BLaER1 treated with 17β-estradiol and CSF1 and Interleukin-3, amounts not matched to agents 10 nM and 100 nM (cell line): ENCODE measurements at regions not wholly inside any gene's neighbourhood (a gene's known extent, or its start where the extent isn't known, plus 50 kb on each side); places are given as distances from the start of the nearest gene placed in this dataset.
A peak's percentile ranks its signal among the peaks of the same experiment; 100 is the strongest.
"Not testable (repeated sequence)": the region's sequence is repeated elsewhere in the genome, so short reads cannot be mapped to it uniquely, and the experiment has no call there.

Experiments
- H3K27ac ChIP-seq, 11 experiments: shearing (Covaris generic); formaldehyde crosslinking; 2 replicates each; pipeline ENCODE4 v1.8.1; 2022
- H3K27me3 ChIP-seq, 11 experiments: shearing (Covaris generic); formaldehyde crosslinking; 2 replicates each; pipeline ENCODE4 v1.8.1; 2022
- H3K36me3 ChIP-seq, 11 experiments: shearing (Covaris generic); formaldehyde crosslinking; 2 replicates each; pipeline ENCODE4 v1.8.1; 2022
- H3K4me1 ChIP-seq, 10 experiments: shearing (Covaris generic); formaldehyde crosslinking; 2 replicates each; pipeline ENCODE4 v1.8.1; 2022
- H3K4me2 ChIP-seq, 11 experiments: shearing (Covaris generic); formaldehyde crosslinking; 2 replicates each; pipeline ENCODE4 v1.8.1; 2022
- H3K4me3 ChIP-seq, 10 experiments: shearing (Covaris generic); formaldehyde crosslinking; 2 replicates each; pipeline ENCODE4 v1.8.1; 2022
- H3K9ac ChIP-seq, 11 experiments: shearing (Covaris generic); formaldehyde crosslinking; 2 replicates each; pipeline ENCODE4 v1.8.1; 2022
- H3K9me3 ChIP-seq, 11 experiments: shearing (Covaris generic); formaldehyde crosslinking; replicated peaks in 1 of 11; 2 replicates each; pipeline ENCODE4 v1.8.1; 2022
- H4K20me1 ChIP-seq, 11 experiments: shearing (Covaris generic); formaldehyde crosslinking; 2 replicates each; pipeline ENCODE4 v1.8.1; 2022
- Cebpa-rat ChIP-seq, 11 experiments: shearing (Covaris generic); IDR thresholded peaks; 2 replicates each; pipeline ENCODE4 v1.8.1; 2022

GRCh38 chr9:119877306-119877705 lies 508.1 kb upstream of the BRINP1 start:
- Histone ChIP-seq H3K9ac (no peak overlapping the region), H3K4me3 (no peak overlapping the region), H3K9me3 (no peaks in the 10 kb centered on the region), H3K27ac (no peak overlapping the region), H3K36me3 (no peaks in the 10 kb centered on the region), H3K4me1 (no peaks in the 10 kb centered on the region), H3K27me3 (no peaks in the 10 kb centered on the region), H4K20me1 (no peaks in the 10 kb centered on the region), H3K4me2 (no peak overlapping the region)
- no peak for TF ChIP-seq Cebpa-rat (IDR thresholded peaks at IDR 0.05)

DNA sequence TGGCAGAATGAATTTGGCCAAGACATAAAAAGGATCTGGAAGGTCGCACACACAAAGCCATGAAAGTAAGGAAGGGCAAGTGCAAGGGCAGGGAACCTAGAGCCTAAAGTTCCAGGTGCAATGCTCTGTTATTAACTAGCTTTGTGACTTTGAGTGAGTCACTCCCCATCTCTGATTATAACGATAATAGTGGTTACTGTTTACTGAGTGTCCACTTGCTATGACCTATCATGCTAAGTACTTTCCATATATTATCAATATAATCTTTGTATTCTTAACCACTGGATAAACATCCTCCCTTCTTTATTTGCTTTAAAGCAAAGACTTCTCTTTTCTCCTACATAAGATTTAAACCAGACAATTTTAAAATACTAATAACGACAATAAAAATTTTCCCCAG lies 504.6 kb upstream of the BRINP1 start:
- Histone ChIP-seq H4K20me1 (no peaks in the 10 kb centered on the region), H3K9me3 (no peaks in the 10 kb centered on the region), H3K4me3 (no peak overlapping the region), H3K9ac (no peak overlapping the region), H3K4me2 (no peak overlapping the region), H3K36me3 (no peaks in the 10 kb centered on the region), H3K27ac (no peak overlapping the region), H3K27me3 (no peaks in the 10 kb centered on the region), H3K4me1 (no peaks in the 10 kb centered on the region)
- TF ChIP-seq Cebpa-rat (IDR thresholded peaks at IDR 0.05) = no peak

DNA sequence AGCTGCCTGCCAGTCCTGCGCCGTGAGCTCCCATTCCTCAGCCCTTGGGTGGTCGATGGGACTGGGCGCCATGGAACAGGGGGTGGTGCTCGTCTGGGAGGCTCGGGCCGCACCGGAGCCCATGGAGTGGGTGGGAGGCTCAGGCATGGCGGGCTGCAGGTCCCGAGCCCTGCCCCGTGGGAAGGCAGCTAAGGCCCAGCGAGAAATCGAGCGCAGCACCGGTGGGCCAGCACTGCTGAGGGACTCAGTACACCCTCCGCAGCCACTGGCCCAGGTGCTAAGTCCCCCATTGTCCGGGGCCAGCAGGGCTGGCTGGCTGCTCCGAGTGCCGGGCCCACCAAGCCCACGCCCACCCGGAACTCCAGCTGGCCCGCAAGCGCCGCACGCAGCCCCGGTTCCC lies 501.0 kb upstream of the BRINP1 start:
- H3K4me2 ChIP-seq, H3K4me1 ChIP-seq, H3K27me3 ChIP-seq, H4K20me1 ChIP-seq, H3K9me3 ChIP-seq, H3K27ac ChIP-seq, H3K9ac ChIP-seq, H3K36me3 ChIP-seq, H3K4me3 ChIP-seq: not testable (repeated sequence)

GRCh38 chr9:119868694-119869093 lies 499.5 kb upstream of the BRINP1 start:
- Histone ChIP-seq H3K9me3 (peaks cover 0 to 8% (median 0%) of the 10 kb centered on the region in 11 experiments; a peak in 2 of 22 replicates), H3K9ac (no peak overlapping the region), H3K36me3 (no peaks in the 10 kb centered on the region), H3K4me3 (no peak overlapping the region), H3K27me3 (no peaks in the 10 kb centered on the region), H3K4me1 (peaks cover 0 to 2% (median 0%) of the 10 kb centered on the region in 10 experiments; a peak in 4 of 20 replicates), H3K27ac (no peak overlapping the region), H3K4me2 (no peak overlapping the region), H4K20me1 (no peaks in the 10 kb centered on the region)
- no peak for TF ChIP-seq Cebpa-rat (IDR thresholded peaks at IDR 0.05)

GRCh38 chr9:119861842-119862241 lies 492.6 kb upstream of the BRINP1 start:
- H3K9ac ChIP-seq = peak overlapping the region in 6 of 11 experiments; percentile 26 to 74 (median 58); a peak in 9 of 22 replicates
- no peaks in the 10 kb centered on the region for H4K20me1 ChIP-seq
- H3K4me2 ChIP-seq = peak overlapping the region in 10 of 11 experiments; percentile 20 to 73 (median 65); a peak in 20 of 22 replicates
- H3K4me3 ChIP-seq = no peak overlapping the region
- H3K36me3 ChIP-seq = no peaks in the 10 kb centered on the region
- H3K9me3 ChIP-seq = peaks cover 0 to 8% (median 0%) of the 10 kb centered on the region in 11 experiments; a peak in 3 of 22 replicates
- no peaks in the 10 kb centered on the region for H3K27me3 ChIP-seq
- peak overlapping the region in 7 of 11 experiments; percentile 34 to 86 (median 83); a peak in 12 of 22 replicates for H3K27ac ChIP-seq
- peak in 7 of 11 experiments; percentile 20 to 80 (median 60); a peak in 9 of 22 replicates for TF ChIP-seq Cebpa-rat (IDR thresholded peaks at IDR 0.05)
- peaks cover 5 to 40% (median 24%) of the 10 kb centered on the region in 10 experiments; a peak in 18 of 20 replicates for H3K4me1 ChIP-seq

DNA sequence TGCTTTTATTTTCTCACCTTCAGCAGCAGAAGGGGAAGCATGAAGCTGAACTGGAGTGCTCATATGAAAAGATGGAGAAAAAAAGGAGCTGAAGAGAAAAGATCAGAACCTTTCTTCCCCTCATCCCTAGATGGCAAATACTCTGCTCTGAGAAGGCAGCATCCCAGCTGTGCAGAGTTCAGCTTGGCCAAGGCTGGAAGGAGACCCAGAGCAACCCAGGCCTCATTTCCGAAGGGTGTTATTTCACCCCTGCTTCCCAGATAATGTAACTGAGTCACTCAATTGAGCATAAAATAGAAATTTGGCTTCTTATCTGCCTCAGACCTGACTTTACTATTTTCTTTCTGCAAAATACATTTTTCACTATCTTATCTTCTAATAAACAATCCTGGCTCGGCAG lies 489.9 kb upstream of the BRINP1 start:
- Histone ChIP-seq H3K4me1 (peaks cover 5 to 40% (median 24%) of the 10 kb centered on the region in 10 experiments; a peak in 18 of 20 replicates), H3K27ac (peak overlapping the region in 2 of 11 experiments; percentile 18 to 85; a peak in 2 of 22 replicates), H3K36me3 (no peaks in the 10 kb centered on the region), H4K20me1 (no peaks in the 10 kb centered on the region), H3K27me3 (no peaks in the 10 kb centered on the region), H3K4me2 (no peak overlapping the region), H3K9ac (no peak overlapping the region), H3K9me3 (peaks cover 0 to 4% (median 0%) of the 10 kb centered on the region in 11 experiments; a peak in 1 of 22 replicates), H3K4me3 (no peak overlapping the region)
- no peak for TF ChIP-seq Cebpa-rat (IDR thresholded peaks at IDR 0.05)

DNA sequence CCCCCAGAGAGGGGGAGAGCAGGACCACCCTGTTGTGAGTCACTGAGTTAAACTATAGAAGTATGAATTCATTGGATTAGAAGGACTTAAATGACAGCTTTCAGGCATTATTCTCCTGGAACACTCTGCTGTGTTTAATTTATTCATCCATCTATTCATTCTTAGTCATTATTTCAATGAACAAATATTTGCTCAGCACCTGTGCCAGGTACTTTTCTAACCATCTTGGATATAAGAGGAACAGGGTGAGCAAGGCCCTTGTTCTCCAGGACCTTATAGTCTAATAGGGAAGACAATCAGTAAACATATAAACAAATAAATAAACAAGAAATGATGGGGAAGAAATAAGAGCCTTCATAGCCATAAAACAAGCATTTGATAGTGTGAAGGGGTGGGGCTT lies 483.9 kb upstream of the BRINP1 start:
- Histone ChIP-seq H3K27ac (no peak overlapping the region), H4K20me1 (no peaks in the 10 kb centered on the region), H3K4me2 (no peak overlapping the region), H3K27me3 (no peaks in the 10 kb centered on the region), H3K4me1 (no peaks in the 10 kb centered on the region), H3K4me3 (no peak overlapping the region), H3K9ac (no peak overlapping the region), H3K9me3 (no peaks in the 10 kb centered on the region), H3K36me3 (no peaks in the 10 kb centered on the region)
- TF ChIP-seq Cebpa-rat (IDR thresholded peaks at IDR 0.05) = no peak

GRCh38 chr9:119852390-119852789 lies 483.2 kb upstream of the BRINP1 start:
- H3K27ac ChIP-seq = no peak overlapping the region
- H3K36me3 ChIP-seq = no peaks in the 10 kb centered on the region
- TF ChIP-seq Cebpa-rat (IDR thresholded peaks at IDR 0.05) = no peak
- H3K9ac ChIP-seq = no peak overlapping the region
- peaks cover 0 to 3% (median under 1%) of the 10 kb centered on the region in 11 experiments; a peak in 4 of 22 replicates for H3K9me3 ChIP-seq
- H3K4me1 ChIP-seq = no peaks in the 10 kb centered on the region
- no peaks in the 10 kb centered on the region for H4K20me1 ChIP-seq
- H3K4me3 ChIP-seq = no peak overlapping the region
- H3K4me2 ChIP-seq = no peak overlapping the region
- no peaks in the 10 kb centered on the region for H3K27me3 ChIP-seq

GRCh38 chr9:119844431-119844830 lies 475.2 kb upstream of the BRINP1 start:
- no peak overlapping the region for H3K27ac ChIP-seq
- H3K36me3 ChIP-seq = no peaks in the 10 kb centered on the region
- H3K4me2 ChIP-seq = no peak overlapping the region
- H3K4me3 ChIP-seq = no peak overlapping the region
- peaks cover 10 to 16% (median 12%) of the 10 kb centered on the region in 11 experiments; a peak in 19 of 22 replicates for H3K9me3 ChIP-seq
- H3K27me3 ChIP-seq = no peaks in the 10 kb centered on the region
- no peak overlapping the region for H3K9ac ChIP-seq
- no peaks in the 10 kb centered on the region for H4K20me1 ChIP-seq
- TF ChIP-seq Cebpa-rat (IDR thresholded peaks at IDR 0.05) = no peak
- H3K4me1 ChIP-seq = no peaks in the 10 kb centered on the region

DNA sequence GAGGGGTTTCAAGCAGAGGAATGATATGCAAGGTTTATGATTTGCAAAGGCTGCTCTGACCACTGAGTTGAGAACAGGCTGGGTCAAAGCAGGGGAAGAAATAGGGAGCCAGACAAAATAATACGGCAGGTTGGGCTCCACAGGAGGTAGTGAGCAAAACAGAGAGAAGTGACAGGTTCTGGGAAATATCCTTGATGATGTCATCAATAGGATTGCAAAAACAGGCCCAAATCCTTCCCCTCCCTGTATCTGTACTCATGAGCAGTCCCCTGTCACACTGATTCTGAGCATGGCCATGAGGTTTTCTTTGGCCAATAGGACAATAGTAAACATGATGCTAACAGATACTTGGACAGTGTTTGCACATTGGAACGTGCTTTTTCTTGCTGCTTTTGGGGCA lies 471.8 kb upstream of the BRINP1 start:
- Histone ChIP-seq H3K4me1 (no peaks in the 10 kb centered on the region), H3K4me3 (no peak overlapping the region), H3K36me3 (no peaks in the 10 kb centered on the region), H4K20me1 (no peaks in the 10 kb centered on the region), H3K27ac (no peak overlapping the region), H3K9me3 (peaks cover 0 to 2% (median 0%) of the 10 kb centered on the region in 11 experiments; a peak in 1 of 22 replicates), H3K4me2 (no peak overlapping the region), H3K9ac (no peak overlapping the region), H3K27me3 (no peaks in the 10 kb centered on the region)
- TF ChIP-seq Cebpa-rat (IDR thresholded peaks at IDR 0.05) = no peak
